H1 (cell line): ENCODE measurements at regions not wholly inside any gene's neighbourhood (a gene's known extent, or its start where the extent isn't known, plus 50 kb on each side); places are given as distances from the start of the nearest gene placed in this dataset.

Experiments used
- CTCF ChIA-PET: fragments of 300-600 bp; sonication (Branson Sonifier 250); formaldehyde crosslinking; loops from one replicate; lab custom pipeline; 2021; ENCODE audit not compliant: partially characterized antibody; lab: Charles Lee
- POLR2A ChIA-PET: fragments of 300-600 bp; sonication (Branson Sonifier 250); formaldehyde crosslinking; loops from one replicate; lab custom pipeline; 2021; ENCODE audit warnings: inconsistent platforms; ENCODE audit not compliant: partially characterized antibody; lab: Charles Lee
- DNase-seq, 2 experiments: peaks; one replicate each; pipeline versions ENCODE4 v3.0.0 to v3.0.0-alpha.2; 2010 to 2022; ENCODE audit warnings: low spot score in 2 of 2, low read depth in 1 of 2, mixed read lengths in 1 of 2
- FAIRE-seq: peaks from 2 replicates; lab custom pipeline; 2011; peaks lifted over from hg19 to GRCh38; lab: Jason Lieb, UNC
- H2AFZ ChIP-seq: 2 replicates; pipeline ENCODE4 v1.8.1; 2012; ENCODE audit warnings: low read length, inconsistent platforms
- H2AK5ac ChIP-seq: 2 replicates; pipeline ENCODE4 v1.6.1; 2013; ENCODE audit warnings: low read depth, low read length
- H2BK120ac ChIP-seq: replicated peaks from 2 replicates; pipeline ENCODE3; 2013; ENCODE audit warnings: low read depth, low read length, inconsistent platforms
- H2BK12ac ChIP-seq: 2 replicates; pipeline ENCODE4 v1.6.1; 2013; ENCODE audit warnings: low read depth, low read length
- H2BK15ac ChIP-seq: 2 replicates; pipeline ENCODE4 v1.6.1; 2013; ENCODE audit warnings: low read length
- H2BK20ac ChIP-seq: 2 replicates; pipeline ENCODE4 v1.6.1; 2013; ENCODE audit warnings: low read length
- H2BK5ac ChIP-seq: 2 replicates; pipeline ENCODE4 v1.6.1; 2013; ENCODE audit warnings: low read depth, low read length
- H3K14ac ChIP-seq: 2 replicates; pipeline ENCODE4 v1.6.1; 2013; ENCODE audit warnings: inconsistent platforms; ENCODE audit not compliant: insufficient read length
- H3K18ac ChIP-seq: 2 replicates; pipeline ENCODE4 v1.6.1; 2013; ENCODE audit warnings: low read length; ENCODE audit errors: extremely low read depth
- H3K23ac ChIP-seq: 2 replicates; pipeline ENCODE4 v1.6.1; 2013; ENCODE audit warnings: inconsistent platforms; ENCODE audit not compliant: insufficient read length
- H3K23me2 ChIP-seq: 2 replicates; pipeline ENCODE4 v1.6.1; 2013; ENCODE audit warnings: low read depth, low read length
- H3K27ac ChIP-seq: 2 replicates; pipeline ENCODE4 v1.6.1; 2011; ENCODE audit warnings: low read depth, low read length, inconsistent platforms
- H3K27me3 ChIP-seq, 4 experiments: replicated peaks in 1 of 4; 1 replicate in 1 of 4; 2 replicates in 3 of 4; pipeline versions ENCODE4 v1.6.1 to v1.8.1; 2011 to 2013; ENCODE audit warnings: low read length in 3 of 4, mild to moderate bottlenecking in 3 of 4, inconsistent platforms in 2 of 4, mixed read lengths in 2 of 4, moderate library complexity in 1 of 4; ENCODE audit not compliant: control insufficient read depth in 3 of 4, insufficient read depth in 3 of 4; ENCODE audit errors: extremely low read depth in 1 of 4
- H3K36me3 ChIP-seq, 4 experiments: 2 replicates each; pipeline versions ENCODE4 v1.6.1 to v1.8.1; 2011 to 2013; ENCODE audit warnings: mild to moderate bottlenecking in 4 of 4, low read length in 3 of 4, moderate library complexity in 2 of 4, control low read depth in 1 of 4, inconsistent platforms in 1 of 4; ENCODE audit not compliant: insufficient read depth in 4 of 4, control insufficient read depth in 2 of 4
- H3K4ac ChIP-seq: replicated peaks from 2 replicates; pipeline ENCODE3; 2013; ENCODE audit warnings: low read length, low read depth, mixed read lengths, inconsistent platforms; ENCODE audit not compliant: insufficient read length
- H3K4me1 ChIP-seq, 4 experiments: replicated peaks in 1 of 4; 1 replicate in 1 of 4; 2 replicates in 3 of 4; pipeline versions ENCODE4 v1.6.1 to v1.8.1; 2011 to 2013; ENCODE audit warnings: low read length in 3 of 4, inconsistent platforms in 2 of 4, mixed read lengths in 1 of 4; ENCODE audit not compliant: insufficient read depth in 4 of 4, control insufficient read depth in 3 of 4
- H3K4me2 ChIP-seq, 2 experiments: 2 replicates each; pipeline versions ENCODE4 v1.6.1 to v1.8.1; 2011 to 2013; ENCODE audit warnings: low read depth in 2 of 2, low read length in 2 of 2, control low read depth in 1 of 2, inconsistent platforms in 1 of 2, mild to moderate bottlenecking in 1 of 2; ENCODE audit not compliant: insufficient read depth in 1 of 2
- H3K4me3 ChIP-seq, 4 experiments: fragments of 200-600, 300-600 bp in 1 of 4; sonication (generic), shearing (Covaris generic), sonication (Bioruptor Twin) in 1 of 4; 2 replicates each; pipeline versions ENCODE4 v1.5.1 to v1.8.1; 2011 to 2016; ENCODE audit warnings: low read length in 4 of 4, low read depth in 3 of 4, control low read depth in 2 of 4, inconsistent platforms in 2 of 4, mild to moderate bottlenecking in 2 of 4, mixed read lengths in 1 of 4, moderate library complexity in 1 of 4; ENCODE audit not compliant: insufficient read depth in 2 of 4; ENCODE audit errors: extremely low read depth in 1 of 4
- H3K56ac ChIP-seq: replicated peaks from 2 replicates; pipeline ENCODE3; 2013; ENCODE audit warnings: low read depth, mild to moderate bottlenecking, mixed read lengths, low read length, inconsistent platforms; ENCODE audit not compliant: insufficient read length
- H3K79me1 ChIP-seq: 2 replicates; pipeline ENCODE4 v1.6.1; 2013; ENCODE audit warnings: low read depth, low read length, control low read depth
- H3K79me2 ChIP-seq, 2 experiments: 2 replicates each; pipeline versions ENCODE4 v1.6.1 to v1.8.1; 2012 to 2013; ENCODE audit warnings: low read length in 2 of 2, mild to moderate bottlenecking in 2 of 2, inconsistent platforms in 1 of 2; ENCODE audit not compliant: insufficient read depth in 2 of 2, control insufficient read depth in 1 of 2
- H3K9ac ChIP-seq, 4 experiments: replicated peaks in 1 of 4; 1 replicate in 1 of 4; 2 replicates in 3 of 4; pipeline versions ENCODE4 v1.6.1 to v1.8.1; 2011 to 2013; ENCODE audit warnings: low read depth in 3 of 4, low read length in 3 of 4, control low read depth in 2 of 4, mild to moderate bottlenecking in 2 of 4, moderate library complexity in 2 of 4, inconsistent platforms in 1 of 4; ENCODE audit errors: extremely low read depth in 1 of 4
- H3K9me3 ChIP-seq, 2 experiments: 2 replicates each; pipeline versions ENCODE4 v1.6.1 to v1.8.1; 2012 to 2013; ENCODE audit warnings: mild to moderate bottlenecking in 2 of 2, moderate library complexity in 2 of 2, control low read depth in 1 of 2, inconsistent platforms in 1 of 2, low read depth in 1 of 2, low read length in 1 of 2, mixed read lengths in 1 of 2; ENCODE audit not compliant: insufficient read depth in 2 of 2
- H4K20me1 ChIP-seq, 2 experiments: replicated peaks in 1 of 2; 2 replicates each; pipeline versions ENCODE3 to v1.8.1; 2011 to 2013; ENCODE audit warnings: inconsistent platforms in 2 of 2, low read length in 2 of 2, mild to moderate bottlenecking in 1 of 2; ENCODE audit not compliant: insufficient read depth in 2 of 2, control insufficient read depth in 1 of 2
- H4K5ac ChIP-seq: 2 replicates; pipeline ENCODE4 v1.6.1; 2013; ENCODE audit warnings: low read length, low read depth, mixed read lengths, inconsistent platforms; ENCODE audit not compliant: insufficient read length
- H4K8ac ChIP-seq: 2 replicates; pipeline ENCODE4 v1.8.0; 2013; ENCODE audit warnings: mild to moderate bottlenecking, moderate library complexity, low read length, inconsistent platforms; ENCODE audit not compliant: insufficient read depth; ENCODE audit errors: extremely low read depth
- H4K91ac ChIP-seq: replicated peaks from 2 replicates; pipeline ENCODE3; 2013; ENCODE audit warnings: low read length, mixed read lengths, inconsistent platforms; ENCODE audit not compliant: insufficient read length
- CBX8 ChIP-seq: fragments of 300-800, 300-1000 bp; sonication (generic); IDR thresholded peaks from 2 replicates; pipeline ENCODE4 v1.7.1; 2016; ENCODE audit warnings: low read depth, low read length, borderline replicate concordance
- CTCF ChIP-seq, 3 experiments: IDR thresholded peaks; 1 replicate in 2 of 3; 2 replicates in 1 of 3; pipeline versions ENCODE4 v1.5.1 to v1.6.1; 2011; ENCODE audit warnings: low read length in 3 of 3, mild to moderate bottlenecking in 3 of 3, inconsistent platforms in 2 of 3, low read depth in 1 of 3, moderate library complexity in 1 of 3; ENCODE audit not compliant: insufficient read depth in 1 of 3; ENCODE audit errors: control extremely low read depth in 1 of 3
- KDM1A ChIP-seq: fragments of 200-600, 300-600 bp; sonication (generic); IDR thresholded peaks from 2 replicates; pipeline ENCODE4 v1.7.1; 2016; ENCODE audit warnings: mild to moderate bottlenecking, low read length, borderline replicate concordance
- WGBS, 2 experiments: shearing (Covaris generic) in 1 of 2; methylation state at CpG; one replicate each; pipeline versions ENCODE4 v1.1.6 to v1.1.7; 2013 to 2015; ENCODE audit warnings: low lambda C conversion rate in 2 of 2, mixed read lengths in 2 of 2, inconsistent platforms in 1 of 2, low coverage in 1 of 2, missing lambda C conversion rate in 1 of 2; ENCODE audit not compliant: insufficient replicate concordance in 2 of 2, insufficient coverage in 1 of 2, insufficient read length in 1 of 2; ENCODE audit errors: extremely low coverage in 1 of 2, missing lambda C conversion rate in 1 of 2; 5-methylcytosine and 5-hydroxymethylcytosine counted together

- Histone ChIP-seq H3K9ac (no peak overlapping the region), H3K23ac (no peak overlapping the region), H2BK12ac (0 out of 2 replicates have a peak overlapping the region, but pooled peaks have one; percentile 39), H2BK5ac (no peak overlapping the region), H3K4me1 (peaks cover 2 to 16% (median 10%) of the 10 kb centered on the region in 4 experiments), H2BK20ac (0 out of 2 replicates have a peak overlapping the region, but pooled peaks have one; percentile 80), H2AFZ (no peak overlapping the region), H3K14ac (no peak overlapping the region), H4K91ac (no peak overlapping the region), H4K5ac (no peak overlapping the region), H4K8ac (no peak overlapping the region), H2BK120ac (no peak overlapping the region), H3K79me1 (no peaks in the 10 kb centered on the region), H3K4me3 (no peak overlapping the region), H3K27me3 (no peaks in the 10 kb centered on the region; a peak in 1 of 7 replicates), H3K4ac (no peak overlapping the region), H3K9me3 (no peaks in the 10 kb centered on the region), H3K36me3 (no peaks in the 10 kb centered on the region), H3K79me2 (no peaks in the 10 kb centered on the region), H3K27ac (no peak overlapping the region), H3K56ac (no peak overlapping the region), H4K20me1 (no peaks in the 10 kb centered on the region), H3K23me2 (no peaks in the 10 kb centered on the region), H3K18ac (peak overlapping the region; percentile 71), H3K4me2 (no peak overlapping the region), H2BK15ac (0 out of 2 replicates have a peak overlapping the region, but pooled peaks have one; percentile 81), H2AK5ac (no peak overlapping the region)
- FAIRE-seq = no peak
- CTCF ChIA-PET = interaction anchor here (0.8 to 2.5 kb wide), 12 partner anchors 12 to 887 kb away, joined by 3 to 8 read pairs (median 4); no protein-coding TSS in a partner anchor
- WGBS, 2 experiments = 85% methylated on average over 4 of the region's 4 CpGs; no CpG with 5 or more reads in 1 of the 2 experiments
- DNase-seq = peak in 1 of 2 experiments; percentile 29
- POLR2A ChIA-PET = no interaction called here
- no peak for TF ChIP-seq CBX8
- TF ChIP-seq KDM1A = 0 out of 2 replicates have a peak, but pooled peaks have one; percentile 18
- TF ChIP-seq CTCF (IDR thresholded peaks at IDR 0.05; ENCODE audit: control extremely low read depth in 1 of 3, insufficient read depth in 1 of 3, low read depth in 1 of 3, low read length in 3 of 3) = peak in 1 of 3 experiments; percentile 0; a peak in 1 of 4 replicates
Measured at GRCh38 chr2:129707800-129708199, 271.7 kb upstream of the RAB6C start.
